ENCODE measurements at regions not wholly inside any gene's neighbourhood (a gene's known extent, or its start where the extent isn't known, plus 50 kb on each side); places are given as distances from the start of the nearest gene placed in this dataset.

DNA sequence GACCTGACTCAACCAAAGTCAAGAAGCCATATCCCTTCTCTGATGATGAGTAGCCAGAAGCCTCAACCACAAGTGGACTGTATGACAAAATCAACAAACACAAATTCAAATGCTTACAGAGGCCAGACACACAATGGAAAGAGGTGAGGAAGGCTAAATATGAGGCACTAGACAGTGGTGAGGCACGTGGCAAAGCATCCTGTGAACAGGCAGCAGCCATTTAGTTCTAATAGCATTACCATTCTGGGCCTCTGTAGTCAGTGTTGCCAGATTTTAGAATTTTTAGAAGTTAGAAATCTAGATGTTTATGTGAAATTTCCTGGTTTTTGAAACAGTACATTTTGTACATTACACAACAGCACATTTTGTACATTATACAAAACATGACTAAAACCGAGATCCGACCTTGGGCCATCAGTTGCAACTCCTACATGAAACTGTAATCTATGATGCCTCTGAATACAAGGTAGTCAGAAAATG lies 403.3 kb downstream of the COG6 start:
- no peak for ATAC-seq (replicated peaks in 6 of 8)
- WGBS, 10 experiments: 60 to 100% (median 94%) methylated on average over 1 to 3 of the region's 3 CpGs; no CpG with 5 or more reads in 3 of the 10 experiments
- H3K4me1 ChIP-seq (replicated peaks in 1 of 2): peaks cover 0 to 3% of the 10 kb centered on the region in 2 donors
- H3K4me3 ChIP-seq: no peak overlapping the region
- in situ Hi-C loops (cut with MboI; ENCODE audit: low pct_unique_long_range_greater_than_20kb in 2 of 9, low sequenced_read_pairs in 9 of 9, unreplicated experiment in 9 of 9): loop anchor here in 7 of 9 experiments (25.0 kb wide), 1 partner anchor 629 kb away; no protein-coding TSS in a partner anchor
- no peak overlapping the region for H3K27ac ChIP-seq

DNA sequence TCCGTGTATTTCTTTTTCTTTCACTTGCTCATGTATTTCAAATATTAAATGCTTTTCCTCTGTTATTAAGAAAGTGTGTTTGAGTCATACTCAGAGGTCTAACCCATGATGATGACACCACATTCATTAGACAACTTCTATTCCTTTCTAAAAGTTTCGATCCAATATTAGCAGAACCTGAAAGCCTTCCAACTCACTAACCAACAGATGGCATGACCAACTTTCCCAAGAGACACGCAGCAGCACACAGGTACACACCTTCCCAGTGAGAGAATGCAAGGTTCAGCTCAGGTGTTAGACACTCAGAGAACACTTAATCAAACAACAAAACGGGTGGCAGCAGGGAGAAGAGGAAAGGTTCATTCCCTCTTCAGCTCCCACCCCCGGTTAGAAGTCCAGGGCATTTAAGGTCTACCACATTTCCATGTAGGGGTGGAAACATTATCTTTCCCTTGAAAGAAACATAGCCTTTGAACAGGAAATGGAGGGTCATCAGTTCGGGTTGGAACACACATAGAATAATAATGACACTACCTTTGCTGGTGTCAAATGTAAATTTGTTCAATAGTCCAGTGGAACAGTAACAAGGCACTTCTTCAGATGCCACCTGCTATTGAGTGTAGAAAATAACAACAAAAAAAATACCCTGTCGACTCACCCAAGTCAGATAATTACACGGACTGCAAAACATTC lies 404.2 kb downstream of the COG6 start:
- Histone ChIP-seq H3K27ac (no peak overlapping the region), H3K4me1 (replicated peaks in 1 of 2) (peaks cover 0 to 3% of the 10 kb centered on the region in 2 donors), H3K4me3 (no peak overlapping the region)
- WGBS, 10 experiments: 25 to 100% (median 74%) methylated on average over 1 to 8 of the region's 8 CpGs
- no peak for ATAC-seq (replicated peaks in 6 of 8)
- in situ Hi-C loops (cut with MboI; ENCODE audit: low pct_unique_long_range_greater_than_20kb in 2 of 9, low sequenced_read_pairs in 9 of 9, unreplicated experiment in 9 of 9): loop anchor here in 7 of 9 experiments (25.0 kb wide), 1 partner anchor 628 kb away; no protein-coding TSS in a partner anchor

DNA sequence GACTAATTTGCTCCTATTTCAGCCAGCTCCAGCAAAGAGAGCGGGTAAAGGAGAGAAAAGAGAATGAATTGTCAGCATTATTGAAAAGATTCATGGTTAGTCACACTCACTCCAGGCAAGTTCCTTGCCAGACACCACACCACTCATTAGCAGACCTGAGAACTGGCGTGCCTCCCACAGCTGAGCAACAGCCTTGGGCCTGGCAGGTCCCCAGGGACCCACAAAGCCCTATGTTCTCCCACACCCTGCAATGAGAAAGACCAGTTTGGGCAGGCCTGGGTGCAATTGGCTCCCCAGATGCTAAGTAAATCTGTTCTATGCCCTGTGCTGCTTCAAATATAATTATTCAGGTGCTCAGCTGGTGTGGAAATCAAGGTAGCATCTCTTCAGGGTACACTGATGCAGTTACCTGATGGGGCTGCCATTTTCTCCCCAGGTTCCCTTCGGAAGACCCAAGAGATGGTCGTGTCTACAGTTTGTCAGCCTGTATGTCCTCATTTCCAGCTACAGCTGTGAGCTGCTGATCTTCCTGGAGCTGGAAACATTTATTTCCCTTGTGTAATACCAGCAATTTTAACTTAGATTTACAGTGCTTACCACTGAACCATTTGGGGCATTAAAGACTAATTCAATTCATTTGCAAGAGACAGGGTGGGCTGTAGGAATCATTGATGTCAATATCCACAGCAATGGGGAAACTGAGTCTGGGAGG lies 405.0 kb downstream of the COG6 start:
- peaks cover 0 to 3% of the 10 kb centered on the region in 2 donors for H3K4me1 ChIP-seq (replicated peaks in 1 of 2)
- ATAC-seq (replicated peaks in 6 of 8): peak in 7 of 8 experiments; percentile 28 to 75 (median 40)
- WGBS, 10 experiments: 0 to 100% (median 63%) methylated on average over 1 to 3 of the region's 4 CpGs; no CpG with 5 or more reads in 2 of the 10 experiments
- no peak overlapping the region for H3K4me3 ChIP-seq
- in situ Hi-C loops (cut with MboI; ENCODE audit: low pct_unique_long_range_greater_than_20kb in 2 of 9, low sequenced_read_pairs in 9 of 9, unreplicated experiment in 9 of 9): loop anchor here in 7 of 9 experiments (25.0 kb wide), 1 partner anchor 627 kb away; no protein-coding TSS in a partner anchor
- no peak overlapping the region for H3K27ac ChIP-seq

DNA sequence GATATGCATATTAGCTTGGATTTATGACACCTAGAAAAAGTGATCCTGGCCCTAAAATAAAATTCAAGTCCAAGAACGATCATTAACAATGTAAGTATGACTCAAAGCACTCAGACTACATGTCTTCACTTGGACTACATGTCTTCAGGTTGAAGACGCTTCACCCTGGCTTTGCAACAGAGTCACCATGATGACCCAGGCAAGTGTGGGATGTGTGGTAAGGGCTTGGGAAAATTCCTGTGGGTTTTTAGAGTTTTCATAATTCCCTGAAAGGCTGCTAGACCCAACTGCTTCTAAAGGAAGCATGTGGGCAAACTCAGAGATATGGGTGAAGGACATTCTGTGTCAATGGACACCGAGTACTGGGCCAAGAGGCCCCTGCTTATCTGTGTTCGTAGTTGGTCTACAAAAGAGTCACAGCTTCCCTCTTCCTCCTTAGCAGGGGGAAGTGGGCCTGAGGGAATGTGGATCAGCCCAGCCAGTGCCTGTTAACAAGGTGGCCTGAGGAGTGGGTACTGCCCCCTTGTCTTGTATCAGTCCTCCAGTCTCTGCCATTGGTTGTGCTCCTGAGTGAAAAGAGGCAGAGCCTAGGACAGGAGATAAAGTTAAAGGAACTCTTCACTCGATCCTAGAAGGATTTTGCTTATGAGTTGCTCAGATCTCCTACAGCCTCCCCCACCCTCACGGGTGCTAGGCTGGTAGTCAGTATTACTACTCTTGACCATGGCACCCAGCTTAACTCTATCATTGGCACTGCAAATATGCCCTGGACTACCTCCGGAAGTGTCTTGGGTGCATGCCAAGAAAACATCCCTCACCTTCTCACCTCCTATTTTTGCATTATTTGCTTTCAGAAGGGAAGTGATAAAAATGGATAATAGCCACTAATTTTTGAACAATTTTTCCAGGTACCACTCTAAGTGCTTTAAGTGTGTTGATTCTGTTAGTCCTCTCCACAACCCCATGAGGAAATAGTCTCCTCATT lies 406.3 kb downstream of the COG6 start:
- in situ Hi-C loops (cut with MboI; ENCODE audit: low pct_unique_long_range_greater_than_20kb in 2 of 9, low sequenced_read_pairs in 9 of 9, unreplicated experiment in 9 of 9): loop anchor here in 7 of 9 experiments (25.0 kb wide), 1 partner anchor 626 kb away; no protein-coding TSS in a partner anchor
- H3K4me1 ChIP-seq (replicated peaks in 1 of 2): peaks cover 0 to 3% of the 10 kb centered on the region in 2 donors
- H3K27ac ChIP-seq: no peak overlapping the region
- ATAC-seq (replicated peaks in 6 of 8): no peak
- WGBS, 10 experiments: 76 to 100% (median 92%) methylated on average over 1 to 6 of the region's 7 CpGs; no CpG with 5 or more reads in 1 of the 10 experiments
- H3K4me3 ChIP-seq: no peak overlapping the region

DNA sequence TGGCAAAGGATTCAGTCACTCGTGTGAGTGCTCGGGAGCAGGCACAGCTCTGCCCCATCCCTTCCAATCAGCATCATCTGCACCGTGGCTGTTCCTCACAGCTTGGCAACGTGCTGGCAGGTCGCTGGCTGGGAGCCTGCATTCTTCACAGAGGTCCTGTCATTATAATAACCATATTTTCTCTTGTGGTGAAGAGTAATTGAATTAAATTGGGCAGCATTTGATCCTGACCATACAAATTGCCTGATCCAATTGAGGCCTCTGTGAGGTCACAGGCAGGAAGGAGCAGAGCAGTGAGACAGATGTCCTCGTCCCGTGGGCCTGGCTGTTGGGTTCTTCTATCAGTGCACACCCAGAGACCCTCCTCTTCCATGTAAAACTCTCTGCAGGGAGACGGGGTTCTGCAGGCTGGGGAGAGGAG lies 407.8 kb downstream of the COG6 start:
- in situ Hi-C loops (cut with MboI; ENCODE audit: low pct_unique_long_range_greater_than_20kb in 2 of 9, low sequenced_read_pairs in 9 of 9, unreplicated experiment in 9 of 9): loop anchor here in 7 of 9 experiments (25.0 kb wide), 1 partner anchor 624 kb away; no protein-coding TSS in a partner anchor

DNA sequence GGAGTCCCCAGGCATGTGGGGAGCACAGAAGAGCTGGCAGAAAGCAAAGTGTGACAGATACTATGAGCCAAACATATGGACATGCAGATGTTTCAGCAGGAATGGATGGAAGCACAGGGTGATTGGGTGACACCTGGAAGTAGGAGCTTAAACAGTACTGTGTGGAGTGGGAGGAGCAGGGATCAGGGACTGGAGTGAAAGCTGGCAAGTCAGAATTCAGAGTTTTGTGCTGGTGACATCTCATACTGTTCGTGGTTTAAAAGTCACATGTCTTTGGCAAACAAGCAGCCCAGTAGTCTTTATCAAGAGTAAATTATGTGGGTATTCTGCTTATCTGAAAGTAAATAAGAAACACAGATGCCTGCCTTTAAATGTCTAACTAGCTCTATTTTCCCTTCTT lies 408.2 kb downstream of the COG6 start:
- in situ Hi-C loops (cut with MboI; ENCODE audit: low pct_unique_long_range_greater_than_20kb in 2 of 9, low sequenced_read_pairs in 9 of 9, unreplicated experiment in 9 of 9): loop anchor here in 7 of 9 experiments (25.0 kb wide), 1 partner anchor 624 kb away; no protein-coding TSS in a partner anchor
- H3K27ac ChIP-seq: no peak overlapping the region
- no peak overlapping the region for H3K4me3 ChIP-seq
- peaks cover 0 to 3% of the 10 kb centered on the region in 2 donors for H3K4me1 ChIP-seq (replicated peaks in 1 of 2)
- WGBS, 10 experiments: 33 to 75% (median 50%) methylated on average over 1 of the region's 1 CpG; no CpG with 5 or more reads in 7 of the 10 experiments
- ATAC-seq (replicated peaks in 6 of 8): peak in 2 of 8 experiments; percentile 25 to 67

More for the DNA sequence above, 407.8 kb downstream of the COG6 start:
- Histone ChIP-seq H3K27ac (no peak overlapping the region), H3K4me1 (replicated peaks in 1 of 2) (peaks cover 0 to 3% of the 10 kb centered on the region in 2 donors), H3K4me3 (no peak overlapping the region)
- WGBS, 10 experiments: 0 to 80% (median 39%) methylated on average over 2 to 5 of the region's 8 CpGs; no CpG with 5 or more reads in 6 of the 10 experiments
- ATAC-seq (replicated peaks in 6 of 8): peak in 2 of 8 experiments; percentile 42 to 83

DNA sequence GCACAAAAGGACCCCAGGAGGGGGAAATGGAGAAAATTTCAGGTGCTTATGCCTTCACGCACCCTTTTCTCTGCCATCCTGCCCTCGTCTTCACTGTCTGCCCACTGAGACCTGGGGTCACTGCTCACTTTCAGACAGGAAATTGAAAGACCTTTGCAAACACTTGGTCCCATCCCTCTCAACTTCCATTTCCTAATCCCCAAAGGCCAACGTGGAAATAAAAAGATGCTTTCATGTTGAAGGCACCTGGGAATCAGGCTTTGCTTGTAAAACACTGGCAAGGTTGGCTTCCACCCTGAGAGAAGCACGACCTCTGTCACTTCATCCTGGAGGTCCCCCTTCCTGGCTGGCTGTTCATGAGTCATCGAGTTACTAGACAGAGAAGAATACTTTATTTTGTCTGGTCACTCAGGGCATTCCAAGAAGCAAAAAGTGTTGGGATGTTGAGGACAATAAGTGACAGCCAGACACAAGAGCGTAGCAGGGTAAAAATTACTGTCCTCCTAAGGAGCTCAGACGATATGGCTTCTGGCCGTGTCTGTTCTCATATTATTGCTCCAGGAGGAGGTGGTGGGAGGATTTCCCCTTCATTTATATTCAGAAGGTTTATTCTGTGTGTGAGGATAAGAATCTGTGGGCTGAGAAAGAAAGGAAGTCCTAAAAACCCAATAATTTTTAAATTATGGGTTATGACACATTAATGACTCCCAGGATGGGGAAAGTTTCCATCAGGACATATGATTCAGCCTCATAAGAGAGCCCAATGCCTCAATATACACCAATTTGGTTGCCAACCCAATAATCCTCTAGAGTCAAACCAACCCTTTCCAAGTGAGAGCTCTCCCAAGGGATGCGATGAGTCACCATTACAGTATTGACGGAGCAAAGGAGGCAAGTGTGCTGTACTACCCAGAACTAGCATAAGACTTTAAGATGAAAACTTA lies 409.0 kb downstream of the COG6 start:
- WGBS, 10 experiments: 33 to 100% (median 78%) methylated on average over 1 to 9 of the region's 10 CpGs
- peaks cover 0 to 3% of the 10 kb centered on the region in 2 donors for H3K4me1 ChIP-seq (replicated peaks in 1 of 2)
- peak in 3 of 8 experiments; percentile 32 to 44 (median 35) for ATAC-seq (replicated peaks in 6 of 8)
- no peak overlapping the region for H3K4me3 ChIP-seq
- H3K27ac ChIP-seq: no peak overlapping the region
- in situ Hi-C loops (cut with MboI; ENCODE audit: low pct_unique_long_range_greater_than_20kb in 2 of 9, low sequenced_read_pairs in 9 of 9, unreplicated experiment in 9 of 9): loop anchor here in 7 of 9 experiments (25.0 kb wide), 1 partner anchor 623 kb away; no protein-coding TSS in a partner anchor

DNA sequence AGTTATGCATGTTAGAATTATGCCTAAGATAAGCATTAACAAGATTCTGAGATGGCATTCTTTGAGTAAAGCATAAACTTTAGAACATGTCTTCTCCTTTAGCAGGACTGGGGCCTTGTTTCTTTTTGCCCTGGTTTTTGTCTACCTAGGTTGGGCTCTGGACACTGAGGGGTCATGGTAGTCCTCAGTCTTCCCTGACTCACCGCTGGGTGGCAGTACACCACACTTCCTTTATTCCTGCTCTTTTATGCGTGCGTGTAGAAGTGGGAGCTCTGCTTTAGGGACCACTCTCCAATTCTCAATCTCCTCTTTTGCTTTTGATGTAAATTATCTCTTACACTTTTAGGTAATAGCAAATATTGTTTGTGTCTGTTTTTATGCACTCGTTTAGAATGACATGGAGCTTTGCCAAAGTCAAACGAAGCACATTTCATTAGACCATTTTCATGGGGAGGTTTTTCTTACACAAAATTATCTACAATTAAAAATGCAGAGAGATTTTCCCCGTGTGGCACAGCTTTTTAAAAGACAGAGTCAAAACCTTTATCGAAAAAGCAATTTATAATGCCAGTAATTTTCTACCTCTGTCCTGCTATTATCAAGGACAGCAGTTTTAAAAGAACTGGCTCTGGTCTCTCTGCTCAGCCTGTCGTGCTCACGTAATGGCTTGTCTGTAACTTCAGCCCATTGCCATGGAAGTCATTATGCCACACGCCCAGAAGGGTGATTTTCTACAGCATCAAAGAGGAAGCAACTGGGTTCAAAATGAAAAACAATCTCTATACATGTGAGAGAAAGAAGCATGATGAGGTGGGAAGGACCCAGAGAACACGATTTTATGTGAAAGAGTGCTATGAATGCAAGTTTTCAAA lies 413.9 kb downstream of the COG6 start:
- WGBS, 10 experiments: 13 to 100% (median 45%) methylated on average over 1 to 10 of the region's 11 CpGs
- ATAC-seq (replicated peaks in 6 of 8): peak; percentile 65 to 98 (median 88)
- Histone ChIP-seq H3K27ac (no peak overlapping the region), H3K4me1 (replicated peaks in 1 of 2) (peaks cover 0 to 4% of the 10 kb centered on the region in 2 donors), H3K4me3 (no peak overlapping the region)
- in situ Hi-C loops (cut with MboI; ENCODE audit: low pct_unique_long_range_greater_than_20kb in 2 of 9, low sequenced_read_pairs in 9 of 9, unreplicated experiment in 9 of 9): loop anchor here in 8 of 9 experiments (10.0 to 25.0 kb wide), 2 partner anchors 615 to 618 kb away; no protein-coding TSS in a partner anchor

DNA sequence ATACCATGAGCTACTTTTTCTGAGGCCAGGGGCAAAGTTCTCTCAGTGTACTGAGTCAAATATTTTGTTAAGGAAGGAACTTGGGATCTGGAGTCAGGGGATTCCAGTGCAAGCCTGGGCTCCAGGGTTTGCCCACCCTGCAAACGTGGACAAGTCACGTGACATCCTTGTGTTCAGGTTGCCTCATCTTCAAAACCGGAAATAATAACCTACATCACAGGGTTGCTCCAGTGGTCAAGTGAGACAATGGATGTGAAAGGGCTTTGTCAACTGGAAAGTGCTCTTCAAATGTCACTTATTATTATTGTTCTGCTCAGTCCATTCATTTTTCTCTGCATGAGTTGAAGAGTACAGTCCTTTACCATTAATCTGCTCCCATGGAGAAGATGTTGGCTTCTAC lies 414.9 kb downstream of the COG6 start:
- Histone ChIP-seq H3K4me1 (replicated peaks in 1 of 2) (peaks cover 0 to 4% of the 10 kb centered on the region in 2 donors), H3K4me3 (no peak overlapping the region), H3K27ac (no peak overlapping the region)
- no peak for ATAC-seq (replicated peaks in 6 of 8)
- 80 to 96% (median 93%) methylated on average over 1 to 3 of the region's 3 CpGs; no CpG with 5 or more reads in 4 of the 10 experiments for WGBS, 10 experiments
- in situ Hi-C loops (cut with MboI; ENCODE audit: low pct_unique_long_range_greater_than_20kb in 2 of 9, low sequenced_read_pairs in 9 of 9, unreplicated experiment in 9 of 9): loop anchor here in 8 of 9 experiments (10.0 to 25.0 kb wide), 2 partner anchors 614 to 617 kb away; no protein-coding TSS in a partner anchor

DNA sequence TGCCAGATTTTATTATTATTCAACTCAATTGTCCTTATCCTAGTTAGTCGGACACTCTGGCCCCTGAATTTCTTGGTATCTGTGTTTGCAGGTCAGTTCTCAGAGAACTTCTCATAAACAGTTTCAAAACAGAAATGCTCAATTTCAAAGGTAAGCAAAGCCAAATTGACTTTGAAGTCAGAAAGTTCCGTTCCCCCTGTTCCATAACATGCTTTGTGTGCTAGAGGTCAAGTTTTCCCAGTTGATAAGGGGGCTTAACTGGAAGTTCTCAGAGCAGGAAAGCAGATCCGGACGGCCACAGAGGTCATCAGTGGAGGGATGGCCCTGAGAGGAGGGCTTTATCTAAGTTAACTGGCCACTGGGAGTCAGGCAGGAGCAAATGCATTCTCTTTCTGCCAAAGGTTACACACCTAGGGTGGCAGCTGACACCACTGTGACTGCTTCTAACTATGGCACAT lies 417.2 kb downstream of the COG6 start:
- no peak overlapping the region for H3K4me3 ChIP-seq
- ATAC-seq (replicated peaks in 6 of 8): no peak
- peaks cover 0 to 4% of the 10 kb centered on the region in 2 donors for H3K4me1 ChIP-seq (replicated peaks in 1 of 2)
- 81 to 100% (median 90%) methylated on average over 1 to 4 of the region's 4 CpGs for whole genome bisulfite sequencing, 10 experiments
- in situ Hi-C loops (cut with MboI; ENCODE audit: low pct_unique_long_range_greater_than_20kb in 2 of 9, low sequenced_read_pairs in 9 of 9, unreplicated experiment in 9 of 9): loop anchor here in 8 of 9 experiments (10.0 to 25.0 kb wide), 2 partner anchors 612 to 615 kb away; no protein-coding TSS in a partner anchor
- H3K27ac ChIP-seq: no peak overlapping the region

Measured in motor neuron (in vitro differentiated cells).